Skeletal muscle satellite cell (primary cell): ENCODE measurements at regions not wholly inside any gene's neighbourhood (a gene's known extent, or its start where the extent isn't known, plus 50 kb on each side); places are given as distances from the start of the nearest gene placed in this dataset.

ENCODE experiments used
- H3K27me3 ChIP-seq: 2 replicates; pipeline ENCODE4 v1.7.0; 2013; ENCODE audit warnings: low read length; ENCODE audit not compliant: control insufficient read depth, insufficient read depth
- H3K36me3 ChIP-seq: 2 replicates; pipeline ENCODE4 v1.7.0; 2013; ENCODE audit warnings: mild to moderate bottlenecking, control low read depth, low read length; ENCODE audit not compliant: insufficient read depth
- H3K4me1 ChIP-seq: 2 replicates; pipeline ENCODE4 v1.7.0; 2013; ENCODE audit warnings: low read length; ENCODE audit not compliant: control insufficient read depth, insufficient read depth
- H3K4me2 ChIP-seq: 2 replicates; pipeline ENCODE4 v1.7.0; 2013; ENCODE audit warnings: mild to moderate bottlenecking, low read length
- H3K4me3 ChIP-seq: 2 replicates; pipeline ENCODE4 v1.7.0; 2013; ENCODE audit warnings: low read length
- H3K9ac ChIP-seq: 2 replicates; pipeline ENCODE4 v1.7.0; 2013; ENCODE audit warnings: mild to moderate bottlenecking, low read depth, low read length, moderate library complexity
- H3K9me3 ChIP-seq: replicated peaks from 2 replicates; pipeline ENCODE4 v1.7.0; 2013; ENCODE audit warnings: mild to moderate bottlenecking, control low read depth, low read length

DNA sequence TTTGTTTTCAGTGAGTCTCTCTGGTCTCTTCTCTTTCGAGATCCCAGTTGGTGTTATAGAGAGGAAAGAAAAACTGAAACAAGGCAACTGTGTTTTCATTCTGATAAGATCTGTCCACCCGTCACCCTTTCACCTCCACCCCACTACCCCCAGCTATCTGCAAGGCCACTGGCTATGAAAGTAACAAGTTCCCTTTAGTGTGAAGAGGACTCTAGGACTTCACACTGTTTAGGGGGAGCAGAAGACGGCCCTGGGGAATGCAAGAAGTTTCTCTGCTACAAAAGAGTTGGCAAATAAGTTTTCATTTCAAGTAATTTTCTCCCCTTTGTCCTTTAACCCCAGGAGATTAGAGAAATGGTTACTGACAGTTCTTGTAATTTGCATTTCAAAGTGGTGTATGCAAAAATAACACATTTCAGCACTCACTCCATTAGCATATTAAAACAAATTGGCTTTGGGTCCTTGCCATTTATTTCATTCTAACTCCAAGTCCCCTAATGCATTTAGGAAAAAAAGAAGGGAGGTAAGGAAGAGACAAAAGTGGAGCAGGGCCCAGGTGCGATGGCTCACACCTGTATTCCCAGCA is 79.6 kb upstream of the PPM1J start:
- H3K4me3 ChIP-seq, result no peak overlapping the region
- no peaks in the 10 kb centered on the region for H3K4me1 ChIP-seq
- no peak overlapping the region for H3K9ac ChIP-seq
- H3K36me3 ChIP-seq, result no peaks in the 10 kb centered on the region
- H3K27me3 ChIP-seq, result peaks cover 5% of the 10 kb centered on the region
- no peaks in the 10 kb centered on the region for H3K9me3 ChIP-seq
- H3K4me2 ChIP-seq, result no peak overlapping the region

DNA sequence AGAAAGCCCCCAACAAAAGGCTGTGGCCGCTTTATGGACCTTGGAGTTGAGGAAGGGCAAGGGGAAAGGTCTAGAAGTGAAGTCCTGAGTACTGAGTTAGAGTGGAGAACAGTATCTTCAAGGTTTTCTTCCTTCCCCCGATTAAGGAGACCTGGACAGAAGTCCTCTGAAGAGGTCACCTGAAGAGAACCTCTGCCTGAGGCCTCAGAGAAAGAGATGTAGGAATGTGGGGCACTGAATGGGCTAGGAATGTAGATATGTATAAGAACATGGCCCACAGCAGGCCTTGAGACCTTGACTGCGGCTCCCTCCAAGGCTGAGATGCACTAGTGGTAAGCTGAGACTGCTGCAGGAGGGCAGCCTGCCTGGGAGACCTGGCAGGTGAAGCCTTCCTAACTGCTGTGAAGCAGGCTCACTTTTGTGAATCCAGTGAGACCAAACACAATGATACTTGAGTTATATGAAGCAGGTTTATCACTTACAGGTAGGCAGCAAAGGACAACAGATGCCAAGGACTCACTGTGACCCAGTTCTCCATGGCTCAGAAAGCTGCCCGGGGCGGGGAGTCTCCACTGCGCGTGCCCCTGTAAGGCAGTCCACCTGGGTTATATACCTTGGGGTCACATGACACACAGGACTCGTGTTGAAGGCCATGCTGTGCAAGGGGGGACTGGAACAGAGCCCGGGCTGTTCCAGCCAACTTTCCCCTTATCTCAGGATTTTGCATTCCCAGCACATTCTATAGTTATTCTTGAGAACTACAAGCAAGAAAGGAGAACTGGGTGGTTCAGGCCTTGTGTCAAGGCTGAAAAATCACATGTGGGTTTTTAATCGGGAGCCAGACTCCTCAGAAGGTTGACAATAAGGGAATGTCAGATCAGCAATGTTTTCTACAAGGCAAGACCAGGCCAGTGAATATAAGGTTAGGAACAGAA is 78.8 kb upstream of the PPM1J start:
- Histone ChIP-seq H3K4me2 (no peak overlapping the region), H3K9me3 (no peaks in the 10 kb centered on the region), H3K27me3 (peaks cover 5% of the 10 kb centered on the region), H3K36me3 (no peaks in the 10 kb centered on the region), H3K4me3 (no peak overlapping the region), H3K4me1 (no peaks in the 10 kb centered on the region), H3K9ac (no peak overlapping the region)

- Histone ChIP-seq H3K9me3 (no peaks in the 10 kb centered on the region), H3K27me3 (peaks cover 5% of the 10 kb centered on the region), H3K9ac (no peak overlapping the region), H3K36me3 (no peaks in the 10 kb centered on the region), H3K4me2 (no peak overlapping the region), H3K4me3 (no peak overlapping the region), H3K4me1 (no peaks in the 10 kb centered on the region)
Measured at GRCh38 chr1:112791723-112792104, 76.6 kb upstream of the PPM1J start.

DNA sequence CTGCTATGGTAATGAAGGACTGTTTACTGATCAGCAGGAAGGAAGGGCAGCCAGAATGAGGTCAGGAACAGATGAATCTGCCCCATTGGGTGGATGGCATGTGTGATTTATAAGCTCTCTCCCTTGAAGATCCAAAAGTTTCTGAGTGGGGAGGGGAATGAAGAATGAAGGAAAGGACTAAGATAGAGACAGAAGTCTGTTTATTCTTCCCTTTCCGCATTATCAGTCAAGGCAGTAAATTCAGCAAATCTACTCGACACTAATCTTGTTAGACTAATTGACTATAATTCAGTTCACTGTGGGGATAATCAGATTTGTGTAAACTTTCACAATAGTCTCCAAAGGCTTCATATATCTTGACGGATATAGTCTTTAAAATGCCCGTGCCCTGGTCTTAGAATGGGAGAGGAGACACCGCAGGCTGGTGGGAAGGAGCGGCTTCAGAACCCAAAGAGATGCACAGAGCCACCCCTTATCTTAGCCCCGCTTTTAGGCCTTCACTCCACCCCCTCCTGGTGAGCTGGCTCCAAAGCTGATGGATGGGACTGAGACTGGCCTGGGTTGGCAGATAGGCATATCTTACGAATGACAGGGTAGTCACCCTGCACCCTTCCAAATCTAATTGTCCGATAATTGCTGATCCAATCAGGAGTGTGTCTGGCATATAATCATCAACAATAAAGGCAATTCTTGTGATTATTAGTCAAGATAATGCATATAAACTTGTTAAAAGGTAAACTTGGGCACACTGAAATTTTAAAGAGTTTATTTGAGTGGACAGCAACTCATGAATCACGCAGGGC is 76.0 kb upstream of the PPM1J start:
- H3K4me3 ChIP-seq, result no peak overlapping the region
- no peak overlapping the region for H3K4me2 ChIP-seq
- peaks cover 5% of the 10 kb centered on the region for H3K27me3 ChIP-seq
- no peaks in the 10 kb centered on the region for H3K36me3 ChIP-seq
- no peak overlapping the region for H3K9ac ChIP-seq
- H3K4me1 ChIP-seq, result no peaks in the 10 kb centered on the region
- H3K9me3 ChIP-seq, result no peaks in the 10 kb centered on the region

DNA sequence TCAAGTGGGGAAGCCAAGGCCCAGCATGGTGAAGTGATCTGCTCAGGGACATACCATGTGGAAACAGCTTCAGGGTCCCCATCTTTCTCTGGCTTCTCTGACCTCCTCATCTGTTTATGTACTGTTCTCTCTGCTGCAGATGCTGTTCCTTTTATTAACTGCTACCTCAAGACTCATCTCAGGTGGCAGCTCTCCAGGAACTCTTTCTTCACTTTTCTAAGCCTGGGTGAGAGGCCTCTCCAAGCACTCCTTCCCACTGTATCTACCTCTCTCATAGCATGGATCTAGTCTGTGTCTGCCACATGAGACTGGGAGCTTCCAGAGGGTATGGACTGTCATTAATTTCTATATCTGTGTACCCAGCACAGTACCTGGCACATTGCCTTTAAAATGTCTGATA is 73.4 kb upstream of the PPM1J start:
- Histone ChIP-seq H3K4me1 (no peaks in the 10 kb centered on the region), H3K4me3 (no peak overlapping the region), H3K9ac (no peak overlapping the region), H3K27me3 (peaks cover 6% of the 10 kb centered on the region), H3K4me2 (no peak overlapping the region), H3K36me3 (no peaks in the 10 kb centered on the region), H3K9me3 (no peaks in the 10 kb centered on the region)

GRCh38 chr1:112788054-112788453 is 72.9 kb upstream of the PPM1J start:
- H3K27me3 ChIP-seq, result peaks cover 11% of the 10 kb centered on the region
- no peaks in the 10 kb centered on the region for H3K4me1 ChIP-seq
- H3K4me3 ChIP-seq, result no peak overlapping the region
- no peak overlapping the region for H3K4me2 ChIP-seq
- no peaks in the 10 kb centered on the region for H3K36me3 ChIP-seq
- H3K9ac ChIP-seq, result no peak overlapping the region
- no peaks in the 10 kb centered on the region for H3K9me3 ChIP-seq

- Histone ChIP-seq H3K27me3 (peaks cover 14% of the 10 kb centered on the region), H3K4me3 (no peak overlapping the region)
Measured at GRCh38 chr1:112783059-112783458, 67.9 kb upstream of the PPM1J start.

GRCh38 chr1:112779665-112780526 is 64.8 kb upstream of the PPM1J start:
- Histone ChIP-seq H3K4me2 (no peak overlapping the region), H3K4me1 (no peaks in the 10 kb centered on the region), H3K9ac (no peak overlapping the region), H3K4me3 (no peak overlapping the region), H3K36me3 (no peaks in the 10 kb centered on the region), H3K27me3 (peaks cover 14% of the 10 kb centered on the region), H3K9me3 (no peaks in the 10 kb centered on the region)

More at GRCh38 chr1:112783059-112783458, 67.9 kb upstream of the PPM1J start:
- Histone ChIP-seq H3K9ac (no peak overlapping the region), H3K36me3 (no peaks in the 10 kb centered on the region), H3K9me3 (no peaks in the 10 kb centered on the region), H3K4me2 (no peak overlapping the region), H3K4me1 (no peaks in the 10 kb centered on the region)

DNA sequence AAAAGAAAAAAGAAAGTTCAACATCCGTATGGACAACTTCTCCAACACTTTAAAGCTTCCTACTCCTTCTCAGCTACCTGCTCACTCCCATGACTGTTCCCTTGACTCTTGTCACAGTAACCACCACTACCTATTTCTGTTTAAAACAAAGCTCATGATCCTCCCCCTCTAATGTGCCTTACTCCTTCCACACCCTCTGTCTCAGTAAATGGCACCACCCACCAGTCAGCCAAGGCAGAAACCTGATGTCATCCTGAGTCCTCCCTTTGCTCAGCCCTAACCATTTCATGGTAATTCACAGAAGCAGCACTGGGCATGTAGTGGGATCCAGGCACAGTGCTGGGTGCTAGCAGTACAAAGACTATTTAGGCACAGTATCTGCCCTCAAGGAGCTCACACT is 63.0 kb upstream of the PPM1J start:
- H3K9me3 ChIP-seq, result no peaks in the 10 kb centered on the region
- H3K36me3 ChIP-seq, result no peaks in the 10 kb centered on the region
- no peak overlapping the region for H3K9ac ChIP-seq
- no peak overlapping the region for H3K4me2 ChIP-seq
- no peak overlapping the region for H3K4me3 ChIP-seq
- H3K27me3 ChIP-seq, result peaks cover 9% of the 10 kb centered on the region
- no peaks in the 10 kb centered on the region for H3K4me1 ChIP-seq

DNA sequence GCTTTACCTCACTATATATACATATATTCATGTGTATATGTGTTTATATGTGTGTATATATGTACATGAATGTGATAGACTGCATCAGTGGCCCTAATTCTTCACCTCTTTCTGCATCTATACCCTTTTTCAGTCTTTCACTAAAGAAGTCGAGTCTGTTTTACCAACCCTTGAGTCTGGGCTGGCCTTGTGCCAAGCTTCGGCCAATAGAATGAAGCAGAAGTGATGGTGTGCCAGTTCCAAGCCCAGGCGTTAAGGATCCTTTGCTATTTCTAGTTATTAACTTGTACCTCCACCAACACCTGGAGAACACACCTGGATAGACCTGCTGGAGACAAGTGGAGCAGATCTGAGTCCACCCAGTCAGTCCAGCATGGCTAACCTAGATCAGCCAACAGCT is 61.6 kb upstream of the PPM1J start:
- H3K9me3 ChIP-seq, result no peaks in the 10 kb centered on the region
- no peak overlapping the region for H3K4me2 ChIP-seq
- H3K27me3 ChIP-seq, result peaks cover 15% of the 10 kb centered on the region
- no peak overlapping the region for H3K4me3 ChIP-seq
- no peak overlapping the region for H3K9ac ChIP-seq
- H3K4me1 ChIP-seq, result no peaks in the 10 kb centered on the region
- H3K36me3 ChIP-seq, result no peaks in the 10 kb centered on the region

- Histone ChIP-seq H3K9me3 (no peaks in the 10 kb centered on the region), H3K36me3 (no peaks in the 10 kb centered on the region), H3K9ac (no peak overlapping the region), H3K27me3 (peaks cover 18% of the 10 kb centered on the region), H3K4me2 (no peak overlapping the region), H3K4me1 (no peaks in the 10 kb centered on the region), H3K4me3 (no peak overlapping the region)
Measured at GRCh38 chr1:112772781-112773180, 57.6 kb upstream of the PPM1J start.
